GM19372 (cell line): ENCODE measurements at regions not wholly inside any gene's neighbourhood (a gene's known extent, or its start where the extent isn't known, plus 50 kb on each side); places are given as distances from the start of the nearest gene placed in this dataset.

Experiments used
- ATAC-seq: cut with Tn5 transposase; IDR thresholded peaks from one replicate; pipeline ENCODE4 v1.9.1; 2021; ENCODE audit warnings: mild to moderate bottlenecking, low read depth, moderate library complexity; ENCODE audit not compliant: unreplicated experiment

DNA sequence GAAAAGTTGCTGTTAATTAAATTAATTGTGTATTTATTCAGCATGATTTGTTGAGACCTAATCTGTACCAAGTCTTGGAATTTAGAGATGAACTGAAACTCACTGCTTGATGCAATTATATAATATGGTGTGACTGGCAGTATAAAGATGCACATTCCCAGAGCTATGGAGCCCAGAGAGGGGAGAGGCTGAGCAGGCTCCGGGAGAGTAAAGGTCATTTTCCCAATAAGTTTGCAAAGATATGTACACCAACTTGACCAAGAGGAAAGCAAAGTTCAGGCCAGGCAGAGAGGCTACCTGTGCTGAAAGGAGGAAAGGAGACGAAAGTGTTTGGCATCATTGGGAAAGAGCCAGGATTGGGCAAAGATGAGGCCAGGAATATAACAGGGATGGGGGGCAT, 271.7 kb upstream of the KLF4 start:
- no peak for ATAC-seq

DNA sequence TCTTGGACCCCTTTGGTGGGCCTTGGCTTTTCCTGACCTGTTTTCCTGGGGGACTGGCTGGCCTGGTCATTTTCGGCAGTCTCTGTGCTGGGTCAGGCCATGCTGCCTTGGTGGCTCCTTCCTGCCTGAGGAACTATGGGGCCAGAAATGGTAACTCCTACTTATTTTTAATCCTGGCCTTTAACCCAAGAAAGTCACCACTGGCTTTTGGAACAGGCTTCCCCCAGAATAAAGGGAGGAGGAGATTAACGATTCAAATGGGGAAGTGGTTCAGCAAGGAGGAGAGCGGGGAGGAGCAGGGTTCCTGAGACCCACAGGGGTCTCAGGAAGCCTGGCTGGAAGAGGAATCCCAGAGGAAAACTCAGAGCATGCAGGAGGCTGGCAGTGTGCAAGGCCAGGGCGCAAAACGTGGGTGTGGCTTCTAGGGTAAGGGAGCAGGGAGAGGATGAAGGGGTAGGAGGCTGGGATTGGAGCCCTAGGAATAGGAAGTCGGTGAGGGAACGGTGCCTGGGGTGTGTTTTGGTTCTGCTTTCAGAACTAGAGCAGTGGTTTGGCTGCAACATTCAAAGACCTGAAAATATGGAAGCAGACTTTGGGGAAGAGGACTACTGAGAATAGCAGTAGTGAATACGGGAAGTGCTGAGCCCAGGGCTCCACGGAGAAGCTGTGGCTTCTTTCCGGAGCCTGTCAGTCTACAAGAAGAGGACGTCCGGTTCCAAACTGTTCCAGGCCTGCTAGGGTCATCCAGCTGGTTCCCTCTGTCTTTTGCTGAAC, 271.1 kb upstream of the KLF4 start:
- no peak for ATAC-seq

DNA sequence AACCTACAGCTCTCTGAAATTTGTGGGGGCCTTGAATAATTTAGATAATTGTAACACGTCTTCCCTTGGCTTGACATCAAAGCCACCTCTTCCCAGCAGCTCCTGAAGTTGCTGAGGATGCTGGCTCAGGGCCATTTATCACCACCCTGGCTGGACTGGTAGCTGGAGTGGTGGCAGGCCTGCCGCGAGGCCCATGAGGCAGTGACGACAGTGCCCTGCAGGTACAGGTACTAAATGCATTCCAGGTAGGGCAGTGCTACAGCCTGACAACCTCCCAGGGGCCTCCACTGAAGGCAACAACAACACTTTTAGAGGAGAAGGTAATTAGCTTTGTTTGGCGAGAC, 270.2 kb upstream of the KLF4 start:
- no peak for ATAC-seq

GRCh38 chr9:107759009-107759822, 269.6 kb upstream of the KLF4 start:
- no peak for ATAC-seq

DNA sequence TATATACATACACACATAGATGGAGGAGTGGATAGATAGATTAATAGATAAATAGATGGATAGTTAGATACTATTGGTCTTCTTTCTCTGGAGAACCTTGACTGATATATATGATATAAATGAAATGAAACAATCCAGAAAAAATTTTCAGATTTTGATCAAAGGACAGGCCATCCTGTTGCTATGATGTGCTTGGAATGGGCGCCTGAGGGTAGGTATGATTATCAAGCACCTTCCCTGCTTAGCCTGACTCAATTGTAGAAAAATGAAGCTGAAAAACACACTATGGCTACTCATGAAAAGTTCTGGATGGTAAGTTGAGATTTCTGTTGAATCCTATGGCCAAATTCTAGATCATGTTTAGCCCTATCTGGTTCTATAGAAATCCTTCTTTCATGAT, 266.5 kb upstream of the KLF4 start:
- ATAC-seq = no peak

DNA sequence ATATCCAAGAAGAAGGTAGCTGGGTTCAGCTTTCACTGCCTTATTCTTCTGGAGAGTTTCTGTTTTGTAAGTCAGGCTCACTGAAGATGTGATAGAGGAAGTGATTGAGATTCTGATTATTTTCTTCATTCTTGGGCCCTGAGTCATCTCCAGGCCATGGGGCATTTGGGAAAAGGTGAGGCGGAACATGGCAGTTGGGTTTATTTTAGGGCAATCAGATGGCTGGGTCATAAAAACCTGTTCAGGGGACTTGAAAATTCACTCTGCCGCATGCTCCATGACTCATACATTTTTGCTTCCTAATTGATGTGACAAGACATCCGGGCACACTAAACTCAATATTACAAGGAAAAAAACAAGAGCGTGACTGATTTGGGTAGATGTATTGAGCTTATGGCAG, 265.7 kb upstream of the KLF4 start:
- no peak for ATAC-seq

- ATAC-seq = peak; percentile 88
Measured at GRCh38 chr9:107751567-107752210, 262.1 kb upstream of the KLF4 start.

GRCh38 chr9:107750741-107751566, 261.4 kb upstream of the KLF4 start:
- no peak for ATAC-seq

GRCh38 chr9:107749787-107750444, 260.3 kb upstream of the KLF4 start:
- ATAC-seq = no peak

GRCh38 chr9:107744873-107745272, 255.3 kb upstream of the KLF4 start:
- ATAC-seq = no peak

- no peak for ATAC-seq
Measured at GRCh38 chr9:107742531-107743309, 253.2 kb upstream of the KLF4 start.

GRCh38 chr9:107740088-107740980, 250.8 kb upstream of the KLF4 start:
- no peak for ATAC-seq

DNA sequence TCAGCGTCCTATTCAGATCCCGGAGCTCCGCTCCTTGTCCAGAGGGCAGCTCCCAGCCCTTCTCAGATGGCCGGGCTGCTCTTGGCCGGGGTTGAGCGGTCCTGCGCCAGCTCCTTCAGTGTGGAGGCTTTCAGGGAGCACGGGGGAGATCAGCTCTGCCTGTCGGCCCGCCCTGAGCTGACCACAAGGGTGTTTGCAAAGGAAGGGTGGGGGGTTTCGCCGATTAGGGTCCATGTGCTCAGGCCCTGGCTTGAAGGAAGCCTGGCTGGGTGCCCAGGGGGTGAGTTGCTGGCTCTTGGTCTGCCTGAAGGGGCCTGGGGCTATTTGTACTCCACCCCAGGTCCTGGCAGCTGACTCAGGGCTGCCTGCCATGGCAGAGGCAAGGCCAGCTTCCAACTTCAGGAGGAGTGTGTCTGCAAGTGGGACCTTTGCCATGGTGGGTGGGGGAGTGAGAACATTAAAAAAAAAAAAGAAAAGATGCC, 250.1 kb upstream of the KLF4 start:
- ATAC-seq = no peak

DNA sequence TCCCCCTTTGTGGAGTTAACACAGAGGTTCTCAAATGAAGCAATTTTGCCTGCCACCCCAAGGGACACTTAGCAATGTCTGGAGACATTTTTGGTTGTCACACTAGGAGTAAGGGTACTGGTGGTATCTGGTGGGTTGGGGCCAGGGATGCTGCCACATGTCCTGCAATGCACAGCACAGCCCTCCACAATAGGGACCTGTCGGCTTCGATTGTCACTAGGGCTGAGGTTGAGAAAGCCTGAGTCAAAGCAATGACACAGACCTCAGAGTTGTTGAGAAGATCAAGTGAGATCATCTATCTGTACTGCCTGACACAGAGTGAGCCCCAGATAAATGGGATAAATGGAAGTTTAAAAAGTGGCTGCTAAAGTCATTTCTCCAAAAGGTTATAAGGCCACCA, 249.2 kb upstream of the KLF4 start:
- no peak for ATAC-seq

DNA sequence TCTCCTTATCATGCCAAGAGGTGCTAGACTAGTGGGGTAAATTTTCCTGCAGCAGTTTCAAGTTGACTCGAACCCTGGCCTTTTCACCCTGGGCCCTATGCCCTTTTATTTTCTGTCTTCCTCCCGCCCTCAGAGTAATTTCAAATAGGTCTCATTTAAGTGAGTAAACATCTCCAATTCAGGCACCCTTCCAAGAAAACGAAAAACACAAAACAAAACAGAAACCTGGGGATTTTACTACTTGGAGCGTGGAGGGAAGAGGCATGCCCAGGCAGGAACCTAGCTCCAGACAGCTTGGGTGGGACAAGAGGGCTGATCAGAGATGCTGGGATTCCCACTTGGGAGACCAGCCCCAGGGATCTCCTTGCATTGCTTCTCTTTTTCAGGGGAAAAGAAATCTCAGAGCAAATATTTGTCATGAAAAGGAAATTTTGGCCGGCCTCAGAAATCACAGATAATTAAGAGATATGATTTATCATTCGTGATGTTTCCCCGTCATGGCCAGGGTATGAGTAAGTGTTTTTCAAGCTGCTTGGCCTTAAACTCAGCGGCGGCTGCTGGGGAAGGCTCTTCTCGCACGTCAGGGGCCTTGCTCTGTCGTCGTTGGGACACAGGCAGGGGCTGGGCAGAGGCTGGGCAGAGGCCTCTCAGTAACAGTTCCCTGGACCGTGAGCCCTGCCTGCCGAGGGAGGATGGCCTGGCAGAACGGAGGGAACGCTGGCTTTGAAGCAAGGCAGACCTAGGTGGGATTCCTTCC, 248.6 kb upstream of the KLF4 start:
- no peak for ATAC-seq

GRCh38 chr9:107737610-107737986, 248.0 kb upstream of the KLF4 start:
- ATAC-seq = no peak

DNA sequence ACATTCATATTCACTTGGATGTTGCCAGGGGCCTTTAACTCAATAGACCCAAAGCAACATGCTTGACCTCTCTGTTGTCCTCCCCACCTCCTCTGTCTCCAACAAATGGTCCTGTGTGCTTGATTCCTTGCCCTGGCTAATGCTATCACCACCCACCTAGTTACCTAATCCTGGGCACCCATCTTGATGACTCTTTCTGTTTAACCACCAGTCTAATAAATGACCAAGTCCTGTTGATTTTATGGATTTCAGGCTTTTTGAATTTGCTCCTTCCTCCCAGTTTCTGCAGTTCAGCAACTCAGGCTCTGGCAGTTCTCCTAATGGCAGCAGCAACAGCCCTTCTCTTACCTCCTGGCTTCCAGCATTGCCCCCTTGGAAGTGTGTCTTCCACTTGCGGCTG, 246.3 kb upstream of the KLF4 start:
- no peak for ATAC-seq
